ENCODE measurements at regions not wholly inside any gene's neighbourhood (a gene's known extent, or its start where the extent isn't known, plus 50 kb on each side); places are given as distances from the start of the nearest gene placed in this dataset.
"Not testable (repeated sequence)": the region's sequence is repeated elsewhere in the genome, so short reads cannot be mapped to it uniquely, and the experiment has no call there.

GRCh38 chr18:78427081-78427480, 552.5 kb upstream of the SALL3 start:
- DNase-seq, result no peak

DNA sequence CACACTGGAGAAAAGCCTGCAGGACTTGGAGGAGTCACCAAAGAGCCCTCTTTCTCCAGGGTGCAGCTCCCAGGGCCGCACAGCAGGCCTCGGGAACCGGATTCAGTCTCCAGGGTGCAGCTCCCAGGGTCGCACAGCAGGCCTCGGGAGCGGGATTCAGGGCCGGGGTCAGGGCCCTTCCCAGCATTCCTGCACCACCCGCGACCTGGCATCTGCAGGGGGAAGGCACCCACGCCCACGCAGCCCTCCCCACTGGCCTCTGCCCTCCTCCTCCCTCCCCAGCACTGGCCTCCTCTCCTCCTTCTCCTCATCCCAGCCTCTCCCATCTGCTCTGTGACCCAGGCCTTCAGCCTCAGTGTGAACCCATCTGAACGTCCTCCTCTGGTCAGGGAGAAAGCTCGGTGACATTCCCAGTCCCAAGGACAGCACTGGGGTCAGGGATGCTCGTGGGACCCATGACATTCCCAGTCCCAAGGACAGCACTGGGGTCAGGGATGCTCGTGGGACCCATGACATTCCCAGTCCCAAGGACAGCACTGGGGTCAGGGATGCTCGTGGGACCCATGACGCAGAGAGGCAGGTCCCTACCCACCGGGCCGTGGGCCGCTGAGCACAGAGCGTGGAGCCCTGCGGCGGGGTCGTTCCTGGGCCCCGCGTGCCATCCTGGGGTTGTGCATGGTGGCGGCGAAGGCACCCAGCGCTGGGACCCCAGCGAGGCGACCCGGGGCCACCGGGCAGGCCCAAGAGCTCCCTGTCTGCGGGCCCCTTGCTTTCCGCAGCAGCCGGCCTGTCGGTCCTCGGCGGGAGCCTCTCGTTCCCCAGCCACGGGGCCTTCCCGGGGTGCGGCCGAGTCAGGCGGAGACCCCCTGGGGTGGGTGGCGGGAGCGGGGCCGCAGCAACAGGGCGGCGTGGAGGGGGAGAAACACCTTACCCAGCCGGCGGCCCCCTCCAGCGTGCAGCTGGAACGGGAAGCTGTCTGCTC, 550.2 kb upstream of the SALL3 start:
- DNase-seq, result no peak

- no peak for DNase-seq
Observed at GRCh38 chr18:78430131-78430758, 549.4 kb upstream of the SALL3 start.

GRCh38 chr18:78431606-78432005, 548.0 kb upstream of the SALL3 start:
- no peak for DNase-seq

DNA sequence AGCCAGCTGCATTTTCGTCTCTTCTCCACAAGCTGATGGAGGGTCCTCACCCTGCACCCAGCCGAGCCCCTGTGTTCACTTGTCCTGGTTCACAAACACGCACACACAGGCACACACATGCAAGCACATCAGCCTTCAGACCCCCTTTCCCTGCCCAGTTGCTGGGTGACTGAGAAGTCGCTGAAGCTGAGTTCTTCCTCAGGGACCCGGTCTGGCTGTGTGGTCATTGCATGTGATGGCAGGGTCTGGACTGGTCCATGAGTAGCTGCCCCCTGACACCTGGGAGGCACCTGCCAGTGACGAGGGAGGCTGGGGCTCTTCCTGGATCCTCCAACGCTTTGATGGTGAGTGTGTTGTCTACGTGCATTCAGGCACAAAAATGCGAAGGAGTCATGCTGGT, 546.1 kb upstream of the SALL3 start:
- DNase-seq, result no peak

GRCh38 chr18:78436110-78436509, 543.5 kb upstream of the SALL3 start:
- no peak for DNase-seq

GRCh38 chr18:78438235-78438634, 541.4 kb upstream of the SALL3 start:
- DNase-seq, result not testable (repeated sequence)

- no peak for DNase-seq
Observed at GRCh38 chr18:78445880-78446279, 533.7 kb upstream of the SALL3 start.

GRCh38 chr18:78447211-78447610, 532.4 kb upstream of the SALL3 start:
- DNase-seq, result no peak

DNA sequence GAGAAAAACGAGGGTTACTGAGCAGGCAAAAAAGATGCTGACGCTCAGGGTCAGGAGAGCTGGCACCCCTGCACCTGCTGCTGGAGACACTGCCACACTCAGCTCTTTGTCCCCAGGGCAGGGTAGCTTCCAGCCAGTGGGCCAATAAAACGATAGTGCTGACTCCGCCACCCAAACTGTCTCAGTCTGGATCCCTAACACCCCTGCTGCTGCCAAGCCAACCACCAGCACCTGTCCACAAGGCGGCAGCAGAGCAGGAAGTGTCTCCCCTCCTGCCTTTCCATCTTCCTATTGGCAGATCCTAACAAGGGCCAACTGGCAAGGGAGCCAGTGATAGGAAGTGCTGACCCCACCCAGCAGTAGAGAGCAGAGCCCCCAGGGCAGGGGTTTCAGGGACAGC, 531.5 kb upstream of the SALL3 start:
- no peak for DNase-seq

DNA sequence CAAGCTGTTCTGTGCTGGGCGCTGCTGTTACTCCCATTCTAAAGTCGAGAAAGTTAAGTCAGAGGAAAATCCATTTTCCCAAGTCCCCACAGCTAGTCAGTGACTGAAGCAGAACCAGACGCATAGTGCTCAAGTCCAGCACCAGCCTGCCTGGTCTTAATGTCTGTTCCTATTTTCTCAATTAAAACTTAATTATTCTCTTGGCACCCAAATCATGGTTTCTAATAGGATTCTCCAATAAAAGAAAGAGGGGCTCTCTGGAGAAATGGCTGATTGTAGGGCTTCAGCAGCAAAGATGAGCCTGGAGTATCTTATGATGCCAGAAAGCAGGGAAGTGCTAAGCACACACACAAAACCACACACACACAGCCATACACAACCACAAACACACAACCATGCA, 531.0 kb upstream of the SALL3 start:
- DNase-seq, result no peak

DNA sequence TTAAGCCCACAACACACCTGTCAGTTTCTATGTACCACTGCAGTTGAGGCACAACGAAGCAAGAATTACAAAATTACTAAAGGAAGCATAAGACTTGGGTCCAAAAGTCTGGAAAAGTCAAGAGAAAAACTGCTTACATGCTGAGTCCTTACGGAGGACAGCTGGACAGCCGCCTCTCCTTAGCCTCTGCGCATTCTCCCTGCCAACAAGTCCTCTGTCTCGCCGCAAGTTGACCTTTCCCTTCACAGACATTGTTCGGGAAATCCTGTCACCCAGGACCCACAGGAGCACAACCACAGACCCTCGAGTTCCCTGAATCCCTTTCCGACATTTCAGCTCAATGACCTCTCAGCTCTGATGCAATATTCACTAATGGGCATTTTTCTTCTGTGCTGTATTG, 525.4 kb upstream of the SALL3 start:
- no peak for DNase-seq

GRCh38 chr18:78455386-78455785, 524.2 kb upstream of the SALL3 start:
- DNase-seq, result no peak

DNA sequence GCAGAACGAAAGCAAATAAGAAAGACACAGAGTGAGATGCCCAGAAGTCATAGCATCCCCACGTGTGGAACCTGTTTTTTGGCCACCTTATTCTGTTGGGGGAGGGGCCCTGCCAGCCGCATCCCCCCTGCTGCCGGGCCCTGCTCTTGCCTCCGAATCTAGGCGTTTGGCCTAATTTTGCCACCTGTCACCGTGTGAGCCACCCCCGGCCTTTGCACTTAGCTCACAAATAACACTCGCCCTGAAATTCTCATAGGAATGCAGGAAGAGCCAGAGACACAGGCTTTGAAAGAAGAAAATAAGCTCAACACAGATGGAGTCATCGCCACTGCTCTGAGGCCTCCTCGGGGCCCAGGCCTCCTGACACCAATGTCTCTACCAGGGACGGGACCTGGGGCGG, 522.6 kb upstream of the SALL3 start:
- no peak for DNase-seq

GRCh38 chr18:78457731-78458130, 521.9 kb upstream of the SALL3 start:
- no peak for DNase-seq

DNA sequence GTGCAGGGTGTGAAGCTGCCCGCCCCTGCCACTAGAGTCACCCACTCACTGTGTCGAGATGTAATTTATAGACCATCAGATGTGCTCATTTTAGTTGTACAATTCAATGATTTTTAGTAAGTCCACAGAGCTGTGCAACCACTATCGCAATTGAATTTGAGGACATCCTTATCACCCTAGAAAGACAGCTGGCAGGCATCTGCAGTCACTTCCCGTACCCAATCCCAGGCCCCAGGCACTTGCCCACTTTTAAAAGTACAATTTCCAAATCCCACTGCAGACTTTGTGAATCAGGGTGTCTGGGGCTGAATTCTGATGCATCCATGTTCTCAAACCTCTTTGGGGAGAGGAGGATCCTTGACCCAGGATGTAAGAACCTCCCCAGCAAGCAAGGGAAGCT, 521.3 kb upstream of the SALL3 start:
- no peak for DNase-seq

GRCh38 chr18:78459668-78460067, 520.0 kb upstream of the SALL3 start:
- DNase-seq, result no peak

DNA sequence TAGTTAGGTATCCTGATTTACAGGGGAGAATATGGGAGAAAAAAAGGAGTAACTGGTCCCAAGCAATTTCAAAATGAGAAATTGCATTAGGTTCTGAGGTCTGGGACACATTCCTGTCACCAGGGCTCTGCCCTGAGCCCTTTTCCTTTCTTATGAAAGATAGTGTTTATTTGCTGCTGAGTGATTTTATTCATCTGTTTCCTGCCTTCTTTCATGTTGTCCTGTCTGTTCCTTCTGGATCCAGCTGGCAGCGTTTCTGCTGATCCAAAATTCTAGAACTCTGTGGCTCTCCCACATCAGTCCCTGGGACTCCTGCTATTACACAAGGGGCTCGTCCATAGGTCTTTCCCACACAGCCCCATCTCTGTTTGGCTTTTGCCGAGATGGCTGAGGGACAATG, 519.1 kb upstream of the SALL3 start:
- DNase-seq, result no peak

GRCh38 chr18:78473563-78473962, 506.1 kb upstream of the SALL3 start:
- no peak for DNase-seq

DNA sequence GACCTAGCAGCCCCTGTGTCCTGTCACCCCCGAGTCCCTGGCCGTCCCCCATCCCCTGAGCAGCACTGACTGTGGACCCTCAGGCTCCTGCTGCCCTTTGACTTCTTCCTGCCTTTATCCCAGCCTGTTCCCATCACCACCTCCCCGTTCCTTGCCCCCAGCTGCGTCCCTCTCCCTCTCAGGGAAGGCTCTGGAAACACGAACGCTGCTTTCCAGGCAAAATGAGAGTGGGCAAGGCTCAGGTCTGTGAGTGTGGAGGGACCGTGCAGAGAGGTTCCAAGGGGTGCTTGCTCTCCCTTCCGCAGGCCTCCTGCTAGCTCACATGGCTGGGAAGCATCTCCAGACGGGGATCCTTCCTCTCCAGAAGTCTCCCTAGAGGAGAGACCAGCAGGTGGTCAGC, 501.8 kb upstream of the SALL3 start:
- no peak for DNase-seq

DNA sequence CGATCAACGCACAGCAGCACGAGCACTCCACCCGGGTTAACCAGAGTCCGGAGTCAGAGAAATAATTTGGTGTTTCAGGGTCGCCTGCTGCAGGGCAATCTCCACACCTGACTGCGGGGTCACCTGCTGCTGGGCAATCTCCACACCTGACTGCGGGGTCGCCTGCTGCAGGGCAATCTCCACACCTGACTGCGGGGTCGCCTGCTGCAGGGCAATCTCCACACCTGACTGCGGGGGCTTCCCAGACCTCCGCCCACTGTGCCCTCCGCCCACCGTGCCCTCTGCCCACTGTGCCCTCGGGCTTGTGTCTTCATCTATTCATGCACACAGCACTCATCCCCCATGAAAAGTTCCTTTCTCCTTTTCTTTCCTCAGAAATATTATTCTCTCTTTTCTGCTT, 500.2 kb upstream of the SALL3 start:
- no peak for DNase-seq

GRCh38 chr18:78480262-78481054, 499.2 kb upstream of the SALL3 start:
- no peak for DNase-seq

- DNase-seq, result no peak
Observed at GRCh38 chr18:78482378-78482777, 497.2 kb upstream of the SALL3 start.
